IPS-18c (cell line): ENCODE measurements at regions not wholly inside any gene's neighbourhood (a gene's known extent, or its start where the extent isn't known, plus 50 kb on each side); places are given as distances from the start of the nearest gene placed in this dataset.
"Not testable (repeated sequence)": the region's sequence is repeated elsewhere in the genome, so short reads cannot be mapped to it uniquely, and the experiment has no call there.

Source experiments
- H3K4me3 ChIP-seq: 2 replicates; pipeline ENCODE4 v1.7.0; 2013; ENCODE audit warnings: low read depth, mild to moderate bottlenecking, low read length, moderate library complexity; ENCODE audit not compliant: insufficient read depth
- H3K9me3 ChIP-seq: one replicate; pipeline ENCODE4 v1.6.1; 2013; ENCODE audit warnings: mild to moderate bottlenecking, low read length, moderate library complexity; ENCODE audit not compliant: control insufficient read depth, insufficient read depth

GRCh38 chr11:129729216-129729615 lies 86.4 kb upstream of the TMEM45B start:
- H3K4me3 ChIP-seq, result no peak overlapping the region
- no peaks in the 10 kb centered on the region for H3K9me3 ChIP-seq

- Histone ChIP-seq H3K9me3 (no peaks in the 10 kb centered on the region), H3K4me3 (no peak overlapping the region)
These were observed 85.8 kb upstream of the TMEM45B start for GRCh38 chr11:129729823-129730222.

- Histone ChIP-seq H3K9me3 (no peaks in the 10 kb centered on the region), H3K4me3 (no peak overlapping the region)
These were observed 84.3 kb upstream of the TMEM45B start for GRCh38 chr11:129731316-129731715.

GRCh38 chr11:129732941-129733340 lies 82.7 kb upstream of the TMEM45B start:
- H3K4me3 ChIP-seq, result no peak overlapping the region

DNA sequence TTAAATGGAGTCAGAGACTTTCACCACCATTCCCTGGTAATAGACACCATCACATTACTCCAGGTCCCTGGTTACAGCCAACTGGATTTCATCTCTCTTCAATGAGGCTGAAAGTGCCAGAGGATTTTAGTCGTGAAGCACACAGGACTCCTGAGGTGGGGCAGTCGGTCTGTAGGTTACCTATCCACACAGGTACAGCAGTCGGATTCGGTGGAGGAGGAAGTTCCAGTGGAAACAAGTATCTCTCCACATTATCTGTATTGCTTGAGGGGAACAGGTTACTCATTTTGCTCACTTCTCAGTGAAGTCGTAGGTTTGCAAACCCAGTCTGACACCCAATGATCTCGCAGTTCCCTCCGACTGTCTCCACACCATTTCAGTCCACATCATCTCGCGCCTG lies 82.3 kb upstream of the TMEM45B start:
- H3K9me3 ChIP-seq, result no peaks in the 10 kb centered on the region
- H3K4me3 ChIP-seq, result no peak overlapping the region

More at GRCh38 chr11:129732941-129733340, 82.7 kb upstream of the TMEM45B start:
- H3K9me3 ChIP-seq, result no peaks in the 10 kb centered on the region

DNA sequence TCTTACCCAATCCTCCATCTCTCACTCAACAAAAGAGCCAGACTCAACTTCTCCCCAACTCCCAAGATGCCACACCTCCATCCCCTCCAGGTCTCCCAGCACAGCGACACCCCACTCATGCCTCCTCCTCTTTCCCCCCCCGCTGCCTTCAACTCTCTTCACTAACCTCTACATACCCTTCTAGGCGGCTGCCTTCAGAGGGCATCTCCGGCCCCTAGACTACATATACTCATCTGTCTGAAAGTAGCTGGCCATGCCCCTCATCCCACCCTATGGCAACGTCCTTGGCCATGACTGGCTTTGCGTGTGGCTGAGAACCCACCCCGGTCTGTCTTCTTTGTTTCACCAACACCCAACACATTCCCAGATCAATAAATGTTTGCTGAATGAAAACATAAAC lies 81.7 kb upstream of the TMEM45B start:
- no peak overlapping the region for H3K4me3 ChIP-seq
- H3K9me3 ChIP-seq, result no peaks in the 10 kb centered on the region

- Histone ChIP-seq H3K4me3 (no peak overlapping the region), H3K9me3 (no peaks in the 10 kb centered on the region)
These were observed 81.0 kb upstream of the TMEM45B start for GRCh38 chr11:129734654-129735053.

GRCh38 chr11:129737831-129738230 lies 77.8 kb upstream of the TMEM45B start:
- no peak overlapping the region for H3K4me3 ChIP-seq
- no peaks in the 10 kb centered on the region for H3K9me3 ChIP-seq

DNA sequence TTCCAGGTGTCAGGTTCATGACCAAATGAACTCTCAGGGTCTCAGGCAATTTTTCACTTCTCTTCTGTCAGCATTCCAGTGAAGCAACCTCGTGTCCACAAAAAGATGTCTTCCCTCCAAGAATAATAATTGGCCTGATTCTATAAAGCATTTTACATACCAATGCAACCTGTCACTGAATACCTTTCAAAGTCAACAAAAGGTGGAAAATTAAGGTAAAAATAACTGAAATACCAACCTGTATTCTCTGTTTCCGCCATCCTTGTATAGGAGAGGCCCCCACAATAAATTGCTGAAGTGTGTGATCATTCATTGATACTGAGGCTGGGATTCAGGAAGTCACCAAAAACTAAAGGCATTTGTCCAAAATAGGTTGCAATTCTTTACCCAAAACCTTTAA lies 77.4 kb upstream of the TMEM45B start:
- H3K9me3 ChIP-seq, result no peaks in the 10 kb centered on the region

GRCh38 chr11:129739339-129739738 lies 76.3 kb upstream of the TMEM45B start:
- H3K9me3 ChIP-seq, result no peaks in the 10 kb centered on the region
- no peak overlapping the region for H3K4me3 ChIP-seq

More for the DNA sequence above, 77.4 kb upstream of the TMEM45B start:
- H3K4me3 ChIP-seq, result no peak overlapping the region

GRCh38 chr11:129740125-129740719 lies 75.4 kb upstream of the TMEM45B start:
- no peaks in the 10 kb centered on the region for H3K9me3 ChIP-seq
- no peak overlapping the region for H3K4me3 ChIP-seq

- Histone ChIP-seq H3K4me3 (no peak overlapping the region), H3K9me3 (no peaks in the 10 kb centered on the region)
These were observed 72.4 kb upstream of the TMEM45B start for GRCh38 chr11:129743112-129743815.

DNA sequence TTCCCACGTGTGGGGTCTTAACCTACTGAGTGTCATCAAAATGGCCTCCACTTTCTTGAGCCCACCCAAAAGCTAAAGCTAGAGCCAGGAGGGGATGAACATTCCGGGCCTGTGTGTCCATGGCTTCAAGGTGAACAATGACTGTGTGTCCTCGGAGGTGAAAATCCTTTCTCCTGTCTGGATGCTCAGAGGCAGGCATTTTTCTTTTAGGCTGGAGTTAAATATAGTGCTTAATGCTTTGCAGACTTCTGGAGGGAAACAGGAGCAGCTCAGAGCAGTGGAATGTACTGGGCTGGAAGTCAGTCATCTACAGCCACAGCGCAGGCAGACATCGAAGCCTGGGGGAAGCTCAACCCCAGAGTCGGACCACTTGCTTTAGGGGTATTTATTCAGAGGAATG lies 68.6 kb upstream of the TMEM45B start:
- Histone ChIP-seq H3K9me3 (no peaks in the 10 kb centered on the region), H3K4me3 (no peak overlapping the region)

DNA sequence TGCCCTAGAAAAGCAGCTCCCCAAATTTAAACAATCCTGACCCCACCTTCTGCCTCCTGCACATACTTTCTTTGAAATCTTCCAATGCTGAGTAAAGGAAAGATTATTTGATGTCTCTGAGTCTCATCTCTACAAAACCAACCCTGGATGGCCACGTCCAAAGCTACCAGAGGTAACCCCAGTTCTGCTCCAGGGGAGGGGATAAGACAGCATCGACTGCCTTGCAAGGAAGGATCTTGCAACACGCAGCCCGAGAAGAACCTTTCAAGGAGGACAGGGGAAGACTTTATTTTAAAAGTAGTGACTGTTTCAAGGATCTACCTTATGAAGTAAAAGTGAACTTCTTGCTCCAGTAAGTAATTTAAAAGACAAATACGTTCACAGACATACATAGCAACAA lies 66.5 kb upstream of the TMEM45B start:
- H3K9me3 ChIP-seq, result no peaks in the 10 kb centered on the region

GRCh38 chr11:129750343-129751292 lies 65.0 kb upstream of the TMEM45B start:
- Histone ChIP-seq H3K4me3 (no peak overlapping the region; the same call in 1 of the 2 replicates), H3K9me3 (no peaks in the 10 kb centered on the region)

More for the DNA sequence above, 66.5 kb upstream of the TMEM45B start:
- H3K4me3 ChIP-seq, result no peak overlapping the region

DNA sequence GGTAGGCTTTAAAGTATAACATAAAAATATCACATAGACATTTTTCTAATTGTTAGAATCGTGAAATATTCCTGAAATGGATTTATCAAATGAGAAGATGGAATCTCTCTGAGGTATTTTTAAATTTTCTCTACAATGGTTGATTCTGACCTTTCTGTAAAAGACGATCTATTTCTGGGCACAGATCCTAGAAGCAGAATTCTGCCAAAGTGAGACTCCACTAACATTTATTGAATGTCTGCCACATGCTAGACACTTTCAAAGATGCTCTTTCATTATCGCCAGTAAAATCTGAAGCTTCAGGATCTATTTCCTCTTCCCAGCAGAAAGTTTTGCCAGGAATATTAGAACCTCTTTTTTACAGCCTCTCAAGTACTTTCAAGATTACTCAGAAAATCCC lies 64.1 kb upstream of the TMEM45B start:
- Histone ChIP-seq H3K4me3 (no peak overlapping the region), H3K9me3 (no peaks in the 10 kb centered on the region)

DNA sequence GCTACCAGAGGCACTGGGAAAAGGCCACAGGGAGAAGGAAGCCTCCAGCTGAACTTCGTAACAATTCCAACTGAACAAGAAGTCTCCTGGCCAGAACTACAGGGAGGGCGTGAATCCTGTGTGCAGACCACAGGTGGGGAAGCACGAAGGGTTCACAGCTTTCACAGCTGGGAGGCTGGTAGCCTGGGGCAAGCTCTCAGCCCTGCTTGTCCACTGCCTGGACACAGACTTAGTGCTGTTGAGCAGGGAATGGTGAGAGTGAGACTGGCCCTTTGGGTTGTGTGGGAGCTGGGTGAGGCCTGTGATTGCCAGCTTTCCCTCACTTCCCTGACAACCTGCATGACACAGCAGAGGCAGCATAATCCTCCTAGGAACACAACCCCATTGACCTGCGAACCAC lies 52.1 kb upstream of the TMEM45B start:
- not testable (repeated sequence) for H3K4me3 ChIP-seq, H3K9me3 ChIP-seq

DNA sequence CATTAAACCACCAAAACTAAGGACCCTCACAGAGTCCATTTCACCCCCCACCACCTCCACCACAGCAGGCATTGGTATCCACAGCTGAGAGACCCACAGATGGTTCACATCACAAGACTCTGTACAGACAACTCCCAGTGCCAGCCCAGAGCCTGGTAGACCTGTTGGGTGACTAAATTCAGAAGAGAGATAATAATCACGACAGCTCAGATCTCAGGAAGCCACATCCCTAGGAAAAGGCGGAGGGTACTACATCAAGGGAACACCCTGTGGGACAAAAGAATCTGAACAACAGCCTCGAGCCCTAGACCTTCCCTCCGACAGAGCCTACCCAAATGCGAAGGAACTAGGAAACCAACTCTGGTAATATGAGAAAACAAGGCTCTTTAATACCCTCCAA lies 51.4 kb upstream of the TMEM45B start:
- H3K4me3 ChIP-seq, H3K9me3 ChIP-seq: not testable (repeated sequence)
